DND-41 (cell line): ENCODE measurements at regions not wholly inside any gene's neighbourhood (a gene's known extent, or its start where the extent isn't known, plus 50 kb on each side); places are given as distances from the start of the nearest gene placed in this dataset.

Source experiments
- EZH2 ChIP-seq: IDR thresholded peaks from 3 replicates; pipeline ENCODE4 v1.6.1; 2012; ENCODE audit warnings: borderline replicate concordance, low read depth, mild to moderate bottlenecking, moderate library complexity, low read length, inconsistent platforms; ENCODE audit not compliant: severe bottlenecking
- TF ChIP-seq, protein P1 (sequence below): IDR thresholded peaks from 2 replicates; pipeline ENCODE4 v1.5.1; 2012; ENCODE audit warnings: borderline replicate concordance, low read length, moderate library complexity, mild to moderate bottlenecking; ENCODE audit not compliant: poor library complexity, severe bottlenecking; ENCODE audit errors: extremely low read depth

DNA sequence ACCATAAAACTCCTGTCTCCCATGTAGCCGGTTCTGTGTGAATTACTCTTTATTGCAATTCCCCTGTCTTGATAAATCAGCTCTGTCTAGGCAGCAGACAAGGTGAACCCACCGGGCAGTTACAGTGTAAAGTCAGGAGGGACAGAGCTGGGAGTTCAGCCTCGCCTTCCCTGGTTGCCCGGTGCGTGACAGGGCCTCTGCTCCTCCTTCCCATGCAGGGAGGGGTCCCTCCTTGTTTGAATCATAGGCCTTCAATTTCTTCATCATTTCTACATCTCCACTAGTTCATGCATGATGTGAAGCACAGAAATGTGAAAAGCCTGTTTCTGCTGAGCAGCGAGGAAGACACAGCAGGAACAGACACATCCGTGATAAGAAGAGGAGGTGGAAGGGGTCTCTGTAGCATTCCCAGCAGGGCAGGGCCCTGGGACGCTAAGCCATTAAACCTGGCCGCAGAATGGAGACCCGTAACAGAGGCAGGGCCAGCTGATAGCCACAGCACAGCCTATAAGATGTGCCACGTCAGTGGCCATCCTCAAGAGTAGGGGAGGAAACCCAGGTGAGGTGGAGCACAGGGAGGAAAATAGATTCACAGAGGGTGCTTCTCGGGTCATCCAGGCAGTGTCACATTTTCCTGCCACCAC lies 106.7 kb upstream of the CST7 start:
- TF ChIP-seq, protein P1, sequence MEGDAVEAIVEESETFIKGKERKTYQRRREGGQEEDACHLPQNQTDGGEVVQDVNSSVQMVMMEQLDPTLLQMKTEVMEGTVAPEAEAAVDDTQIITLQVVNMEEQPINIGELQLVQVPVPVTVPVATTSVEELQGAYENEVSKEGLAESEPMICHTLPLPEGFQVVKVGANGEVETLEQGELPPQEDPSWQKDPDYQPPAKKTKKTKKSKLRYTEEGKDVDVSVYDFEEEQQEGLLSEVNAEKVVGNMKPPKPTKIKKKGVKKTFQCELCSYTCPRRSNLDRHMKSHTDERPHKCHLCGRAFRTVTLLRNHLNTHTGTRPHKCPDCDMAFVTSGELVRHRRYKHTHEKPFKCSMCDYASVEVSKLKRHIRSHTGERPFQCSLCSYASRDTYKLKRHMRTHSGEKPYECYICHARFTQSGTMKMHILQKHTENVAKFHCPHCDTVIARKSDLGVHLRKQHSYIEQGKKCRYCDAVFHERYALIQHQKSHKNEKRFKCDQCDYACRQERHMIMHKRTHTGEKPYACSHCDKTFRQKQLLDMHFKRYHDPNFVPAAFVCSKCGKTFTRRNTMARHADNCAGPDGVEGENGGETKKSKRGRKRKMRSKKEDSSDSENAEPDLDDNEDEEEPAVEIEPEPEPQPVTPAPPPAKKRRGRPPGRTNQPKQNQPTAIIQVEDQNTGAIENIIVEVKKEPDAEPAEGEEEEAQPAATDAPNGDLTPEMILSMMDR: no peak
- TF ChIP-seq EZH2: no peak
